IMR-90 (cell line): ENCODE measurements at regions not wholly inside any gene's neighbourhood (a gene's known extent, or its start where the extent isn't known, plus 50 kb on each side); places are given as distances from the start of the nearest gene placed in this dataset.

ENCODE experiments used
- ATAC-seq: fragments of 200-7000 bp; cut with Tn5 transposase; 2 replicates; pipeline ENCODE4 v1.9.1; 2020; ENCODE audit warnings: low read depth, mild to moderate bottlenecking, moderate library complexity
- BruUV-seq: library from RNA; stranded (reverse); fragments of 400-500 nt; replicated peaks from 2 replicates; lab custom pipeline; 2021; lab: Mats Ljungman, UMichigan
- CTCF ChIA-PET: fragments of 300-600 bp; formaldehyde crosslinking; extraction: SDS; loops from one replicate; lab custom pipeline; 2021; ENCODE audit warnings: antibody characterized with exemption; lab: Yijun Ruan, JAX
- POLR2A ChIA-PET: fragments of 300-600 bp; sonication (Branson Sonifier 250); formaldehyde crosslinking; loops from one replicate; lab custom pipeline; 2022; ENCODE audit warnings: antibody characterized with exemption; ENCODE audit not compliant: unreplicated experiment; lab: Charles Lee
- DNase-seq: peaks from one replicate; pipeline ENCODE4 v3.0.0; 2013
- H2AFZ ChIP-seq: replicated peaks from 2 replicates; pipeline ENCODE3; 2013; ENCODE audit warnings: low read length, mild to moderate bottlenecking; ENCODE audit not compliant: poor library complexity
- H2AK5ac ChIP-seq: 2 replicates; pipeline ENCODE4 v1.6.1; 2013; ENCODE audit warnings: low read depth, low read length, inconsistent platforms
- H2AK9ac ChIP-seq: replicated peaks from 2 replicates; pipeline ENCODE3; 2013; ENCODE audit warnings: mild to moderate bottlenecking, low read depth, low read length, moderate library complexity; ENCODE audit not compliant: poor library complexity
- H2BK120ac ChIP-seq: 2 replicates; pipeline ENCODE4 v1.6.1; 2013; ENCODE audit warnings: low read depth, low read length, inconsistent platforms
- H2BK15ac ChIP-seq: 3 replicates; pipeline ENCODE4 v1.6.1; 2013; ENCODE audit warnings: low read depth, low read length, inconsistent platforms
- H2BK20ac ChIP-seq: 2 replicates; pipeline ENCODE4 v1.6.1; 2013; ENCODE audit warnings: low read depth, mild to moderate bottlenecking, inconsistent platforms, low read length, moderate library complexity
- H2BK5ac ChIP-seq: 2 replicates; pipeline ENCODE4 v1.6.1; 2013; ENCODE audit warnings: mild to moderate bottlenecking, low read depth, low read length, inconsistent platforms; ENCODE audit not compliant: poor library complexity, severe bottlenecking
- H3K14ac ChIP-seq: replicated peaks from 2 replicates; pipeline ENCODE4 v1.6.1; 2013; ENCODE audit warnings: low read depth, low read length, inconsistent platforms
- H3K18ac ChIP-seq: 2 replicates; pipeline ENCODE4 v1.6.1; 2013; ENCODE audit warnings: low read depth, low read length, control low read depth
- H3K23ac ChIP-seq: 2 replicates; pipeline ENCODE4 v1.6.1; 2013; ENCODE audit warnings: low read depth, low read length, inconsistent platforms
- H3K27ac ChIP-seq: 2 replicates; pipeline ENCODE4 v1.5.1; 2013; ENCODE audit warnings: mild to moderate bottlenecking, control low read depth, low read length; ENCODE audit not compliant: insufficient read depth
- H3K27me3 ChIP-seq: 2 replicates; pipeline ENCODE4 v1.6.1; 2013; ENCODE audit warnings: low read length; ENCODE audit not compliant: control insufficient read depth, insufficient read depth
- H3K36me3 ChIP-seq: 2 replicates; pipeline ENCODE4 v1.6.1; 2013; ENCODE audit warnings: low read length, mixed read lengths; ENCODE audit not compliant: control insufficient read depth, insufficient read depth
- H3K4ac ChIP-seq: 2 replicates; pipeline ENCODE4 v1.6.1; 2013; ENCODE audit warnings: low read depth, low read length, inconsistent platforms
- H3K4me1 ChIP-seq: 2 replicates; pipeline ENCODE4 v1.6.1; 2013; ENCODE audit warnings: low read length, mixed read lengths; ENCODE audit not compliant: control insufficient read depth, insufficient read depth
- H3K4me2 ChIP-seq: 2 replicates; pipeline ENCODE4 v1.6.1; 2013; ENCODE audit warnings: low read depth, mild to moderate bottlenecking, control low read depth, low read length, moderate library complexity
- H3K4me3 ChIP-seq: 2 replicates; pipeline ENCODE4 v1.5.1; 2013; ENCODE audit warnings: low read depth, mild to moderate bottlenecking, control low read depth, low read length, moderate library complexity; ENCODE audit not compliant: insufficient read depth
- H3K56ac ChIP-seq: 2 replicates; pipeline ENCODE4 v1.6.1; 2013; ENCODE audit warnings: low read length, inconsistent platforms; ENCODE audit not compliant: insufficient read depth; ENCODE audit errors: extremely low read depth
- H3K79me1 ChIP-seq, 2 experiments: 2 replicates each; pipeline ENCODE4 v1.6.1; 2013; ENCODE audit warnings: low read length in 2 of 2, inconsistent platforms in 1 of 2, low read depth in 1 of 2
- H3K9ac ChIP-seq: 2 replicates; pipeline ENCODE4 v1.6.1; 2013; ENCODE audit warnings: low read depth, low read length, control low read depth
- H3K9me1 ChIP-seq: 2 replicates; pipeline ENCODE4 v1.6.1; 2013; ENCODE audit warnings: low read length, inconsistent platforms; ENCODE audit not compliant: insufficient read depth
- H3K9me3 ChIP-seq: 2 replicates; pipeline ENCODE4 v1.6.1; 2013; ENCODE audit warnings: low read length; ENCODE audit not compliant: control insufficient read depth, insufficient read depth
- H4K20me1 ChIP-seq: 2 replicates; pipeline ENCODE4 v1.6.1; 2013; ENCODE audit warnings: low read length, inconsistent platforms; ENCODE audit not compliant: insufficient read depth
- H4K5ac ChIP-seq: 2 replicates; pipeline ENCODE4 v1.6.1; 2013; ENCODE audit warnings: mild to moderate bottlenecking, low read depth, low read length, control low read depth
- H4K8ac ChIP-seq, 2 experiments: 2 replicates each; pipeline ENCODE4 v1.6.1; 2013; ENCODE audit warnings: low read depth in 2 of 2, low read length in 2 of 2, control low read depth in 1 of 2, inconsistent platforms in 1 of 2
- H4K91ac ChIP-seq: 2 replicates; pipeline ENCODE4 v1.6.1; 2013; ENCODE audit warnings: low read depth, low read length, inconsistent platforms; ENCODE audit not compliant: insufficient read depth
- NFE2L2 ChIP-seq: fragments of 150-350 bp; IDR thresholded peaks from 2 replicates; pipeline ENCODE4 v1.6.1; 2016; ENCODE audit warnings: low read depth, mild to moderate bottlenecking, low read length
- RCOR1 ChIP-seq: IDR thresholded peaks from 2 replicates; pipeline ENCODE4 v1.6.1; 2012; ENCODE audit warnings: mild to moderate bottlenecking, low read length, improper control_type of control experiment; ENCODE audit not compliant: insufficient replicate concordance
- WGBS, 2 experiments: methylation state at CpG; one replicate each; pipeline versions ENCODE4 v1.1.5 to v1.1.7; 2013; ENCODE audit warnings: missing lambda C conversion rate in 2 of 2; ENCODE audit not compliant: insufficient read length in 1 of 2; ENCODE audit errors: extremely low coverage in 2 of 2; 5-methylcytosine and 5-hydroxymethylcytosine counted together
- dilution Hi-C: fragments of 300-500 bp; cut with HindIII; formaldehyde crosslinking; loops from one replicate; pipeline ENCODE4 v1.14.3; 2018; ENCODE audit warnings: low sequenced_read_pairs; ENCODE audit not compliant: unreplicated experiment
- in situ Hi-C: fragments of 300-500 bp; cut with MboI; formaldehyde crosslinking; loops from 3 replicates; pipeline ENCODE4 v1.14.3; 2019; ENCODE audit warnings: low sequenced_read_pairs, inconsistent platforms, mixed read lengths
- intact Hi-C: fragments of 100-400 bp; cut with micrococcal nuclease; formaldehyde crosslinking; loops from 2 replicates; pipeline ENCODE4 v1.10.0; 2022
- TF ChIP-seq, protein P1 (sequence below): fragments of 150-350 bp; IDR thresholded peaks from 2 replicates; pipeline ENCODE4 v1.6.1; 2016; ENCODE audit warnings: low read depth, mild to moderate bottlenecking, low read length, moderate library complexity, borderline replicate concordance

DNA sequence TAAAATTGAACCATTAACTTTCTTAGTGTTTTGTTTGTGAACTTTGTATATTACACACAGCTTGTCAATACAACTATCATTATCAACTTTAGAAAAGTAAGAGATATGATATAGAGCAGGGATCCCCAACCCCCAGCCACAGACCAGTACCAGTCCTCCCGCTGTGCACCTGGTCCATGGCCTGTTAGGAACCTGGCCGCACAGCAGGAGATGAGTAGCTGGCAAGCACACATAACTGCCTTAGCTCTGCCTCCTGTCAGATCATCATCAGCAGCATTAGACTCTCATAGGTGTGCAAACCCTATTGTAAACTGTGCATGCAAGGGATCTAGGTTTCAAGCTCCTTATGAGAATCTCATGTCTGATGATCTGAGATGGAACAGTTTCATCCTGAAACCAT, 491.0 kb upstream of the NXPH2 start:
- peaks cover 4% of the 10 kb centered on the region for H3K9me3 ChIP-seq
- H3K4ac ChIP-seq: no peak overlapping the region

More for the DNA sequence above, 491.0 kb upstream of the NXPH2 start:
- CTCF ChIA-PET: no interaction called here
- DNase-seq (no peak), ATAC-seq (no peak)
- no peak overlapping the region for H3K56ac ChIP-seq
- H3K23ac ChIP-seq: no peak overlapping the region
- no peak overlapping the region for H3K4me2 ChIP-seq
- no CpG with 5 or more reads among the region's 2 CpGs for WGBS, 2 experiments
- H3K9ac ChIP-seq: no peak overlapping the region
- no peaks in the 10 kb centered on the region for H3K27me3 ChIP-seq
- H3K4me3 ChIP-seq: no peak overlapping the region
- POLR2A ChIA-PET: no interaction called here
- no peak overlapping the region for H4K8ac ChIP-seq
- no peak overlapping the region for H4K5ac ChIP-seq
- no peak for TF ChIP-seq NFE2L2
- TF ChIP-seq RCOR1: no peak
- TF ChIP-seq, protein P1, sequence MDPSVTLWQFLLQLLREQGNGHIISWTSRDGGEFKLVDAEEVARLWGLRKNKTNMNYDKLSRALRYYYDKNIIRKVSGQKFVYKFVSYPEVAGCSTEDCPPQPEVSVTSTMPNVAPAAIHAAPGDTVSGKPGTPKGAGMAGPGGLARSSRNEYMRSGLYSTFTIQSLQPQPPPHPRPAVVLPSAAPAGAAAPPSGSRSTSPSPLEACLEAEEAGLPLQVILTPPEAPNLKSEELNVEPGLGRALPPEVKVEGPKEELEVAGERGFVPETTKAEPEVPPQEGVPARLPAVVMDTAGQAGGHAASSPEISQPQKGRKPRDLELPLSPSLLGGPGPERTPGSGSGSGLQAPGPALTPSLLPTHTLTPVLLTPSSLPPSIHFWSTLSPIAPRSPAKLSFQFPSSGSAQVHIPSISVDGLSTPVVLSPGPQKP: no peak
- no peak overlapping the region for H3K18ac ChIP-seq
- no peak overlapping the region for H4K91ac ChIP-seq
- intact Hi-C loops: no loop called here
- no peak overlapping the region for H3K14ac ChIP-seq
- no peaks in the 10 kb centered on the region for H3K9me1 ChIP-seq
- dilution Hi-C loops: no loop called here
- no peaks in the 10 kb centered on the region for H3K79me1 ChIP-seq
- H3K27ac ChIP-seq: no peak overlapping the region
- H3K4me1 ChIP-seq: no peaks in the 10 kb centered on the region
- no peaks in the 10 kb centered on the region for H3K36me3 ChIP-seq
- no peak overlapping the region for H2BK15ac ChIP-seq
- H2BK120ac ChIP-seq: no peak overlapping the region
- no peak overlapping the region for H2AK5ac ChIP-seq
- BruUV-seq: no TSS peak
- H4K20me1 ChIP-seq: no peaks in the 10 kb centered on the region
- no peak overlapping the region for H2AFZ ChIP-seq
- H2AK9ac ChIP-seq: no peak overlapping the region
- in situ Hi-C loops: no loop called here
- no peak overlapping the region for H2BK20ac ChIP-seq
- no peak overlapping the region for H2BK5ac ChIP-seq
